Skeletal muscle satellite cell (primary cell): ENCODE measurements at regions not wholly inside any gene's neighbourhood (a gene's known extent, or its start where the extent isn't known, plus 50 kb on each side); places are given as distances from the start of the nearest gene placed in this dataset.

Experiments
- H3K27me3 ChIP-seq: 2 replicates; pipeline ENCODE4 v1.7.0; 2013; ENCODE audit warnings: low read length; ENCODE audit not compliant: control insufficient read depth, insufficient read depth
- H3K36me3 ChIP-seq: 2 replicates; pipeline ENCODE4 v1.7.0; 2013; ENCODE audit warnings: mild to moderate bottlenecking, control low read depth, low read length; ENCODE audit not compliant: insufficient read depth
- H3K4me1 ChIP-seq: 2 replicates; pipeline ENCODE4 v1.7.0; 2013; ENCODE audit warnings: low read length; ENCODE audit not compliant: control insufficient read depth, insufficient read depth
- H3K4me2 ChIP-seq: 2 replicates; pipeline ENCODE4 v1.7.0; 2013; ENCODE audit warnings: mild to moderate bottlenecking, low read length
- H3K4me3 ChIP-seq: 2 replicates; pipeline ENCODE4 v1.7.0; 2013; ENCODE audit warnings: low read length
- H3K9ac ChIP-seq: 2 replicates; pipeline ENCODE4 v1.7.0; 2013; ENCODE audit warnings: mild to moderate bottlenecking, low read depth, low read length, moderate library complexity
- H3K9me3 ChIP-seq: replicated peaks from 2 replicates; pipeline ENCODE4 v1.7.0; 2013; ENCODE audit warnings: mild to moderate bottlenecking, control low read depth, low read length

- Histone ChIP-seq H3K4me2 (no peak overlapping the region), H3K36me3 (no peaks in the 10 kb centered on the region), H3K27me3 (no peaks in the 10 kb centered on the region), H3K9me3 (peaks cover 8% of the 10 kb centered on the region), H3K4me3 (no peak overlapping the region), H3K9ac (no peak overlapping the region), H3K4me1 (no peaks in the 10 kb centered on the region)
These were observed 160.2 kb upstream of the ALKAL2 start for GRCh38 chr2:447902-448665.

GRCh38 chr2:446963-447530 lies 159.2 kb upstream of the ALKAL2 start:
- H3K9ac ChIP-seq, result no peak overlapping the region
- H3K4me2 ChIP-seq, result no peak overlapping the region
- no peak overlapping the region for H3K4me3 ChIP-seq
- H3K4me1 ChIP-seq, result no peaks in the 10 kb centered on the region
- H3K9me3 ChIP-seq, result peaks cover 8% of the 10 kb centered on the region
- H3K36me3 ChIP-seq, result no peaks in the 10 kb centered on the region
- H3K27me3 ChIP-seq, result no peaks in the 10 kb centered on the region

GRCh38 chr2:446303-446874 lies 158.5 kb upstream of the ALKAL2 start:
- H3K9ac ChIP-seq, result no peak overlapping the region
- H3K27me3 ChIP-seq, result no peaks in the 10 kb centered on the region
- peaks cover 5% of the 10 kb centered on the region for H3K9me3 ChIP-seq
- H3K36me3 ChIP-seq, result no peaks in the 10 kb centered on the region
- H3K4me3 ChIP-seq, result no peak overlapping the region
- no peaks in the 10 kb centered on the region for H3K4me1 ChIP-seq
- H3K4me2 ChIP-seq, result no peak overlapping the region

- no peak overlapping the region for H3K9ac ChIP-seq
- H3K27me3 ChIP-seq, result no peaks in the 10 kb centered on the region
- H3K9me3 ChIP-seq, result peaks cover 5% of the 10 kb centered on the region
- H3K4me3 ChIP-seq, result no peak overlapping the region
- no peaks in the 10 kb centered on the region for H3K4me1 ChIP-seq
- no peak overlapping the region for H3K4me2 ChIP-seq
- no peaks in the 10 kb centered on the region for H3K36me3 ChIP-seq
These were observed 158.0 kb upstream of the ALKAL2 start for GRCh38 chr2:445896-446295.

- no peaks in the 10 kb centered on the region for H3K4me1 ChIP-seq
- no peak overlapping the region for H3K4me2 ChIP-seq
- H3K4me3 ChIP-seq, result no peak overlapping the region
- H3K36me3 ChIP-seq, result no peaks in the 10 kb centered on the region
- no peak overlapping the region for H3K9ac ChIP-seq
- peaks cover 7% of the 10 kb centered on the region for H3K9me3 ChIP-seq
- no peaks in the 10 kb centered on the region for H3K27me3 ChIP-seq
These were observed 157.3 kb upstream of the ALKAL2 start for GRCh38 chr2:444937-445884.

- Histone ChIP-seq H3K9me3 (peaks cover 4% of the 10 kb centered on the region), H3K4me1 (no peaks in the 10 kb centered on the region), H3K4me2 (no peak overlapping the region), H3K4me3 (no peak overlapping the region), H3K36me3 (no peaks in the 10 kb centered on the region), H3K27me3 (no peaks in the 10 kb centered on the region), H3K9ac (no peak overlapping the region)
These were observed 155.8 kb upstream of the ALKAL2 start for GRCh38 chr2:443741-444140.

- Histone ChIP-seq H3K27me3 (no peaks in the 10 kb centered on the region), H3K4me3 (no peak overlapping the region), H3K4me2 (no peak overlapping the region), H3K9ac (no peak overlapping the region), H3K9me3 (peaks cover 4% of the 10 kb centered on the region), H3K36me3 (no peaks in the 10 kb centered on the region), H3K4me1 (no peaks in the 10 kb centered on the region)
These were observed 155.3 kb upstream of the ALKAL2 start for GRCh38 chr2:443216-443615.

- H3K9ac ChIP-seq, result no peak overlapping the region
These were observed 153.5 kb upstream of the ALKAL2 start for GRCh38 chr2:441258-442022.

GRCh38 chr2:440403-440740 lies 152.5 kb upstream of the ALKAL2 start:
- H3K9me3 ChIP-seq, result peaks cover 12% of the 10 kb centered on the region
- no peaks in the 10 kb centered on the region for H3K4me1 ChIP-seq
- H3K27me3 ChIP-seq, result no peaks in the 10 kb centered on the region

More at GRCh38 chr2:441258-442022, 153.5 kb upstream of the ALKAL2 start:
- no peaks in the 10 kb centered on the region for H3K36me3 ChIP-seq
- no peak overlapping the region for H3K4me3 ChIP-seq
- peaks cover 12% of the 10 kb centered on the region for H3K9me3 ChIP-seq
- no peaks in the 10 kb centered on the region for H3K27me3 ChIP-seq
- no peaks in the 10 kb centered on the region for H3K4me1 ChIP-seq
- no peak overlapping the region for H3K4me2 ChIP-seq

GRCh38 chr2:439556-440402 lies 151.9 kb upstream of the ALKAL2 start:
- Histone ChIP-seq H3K9me3 (peaks cover 12% of the 10 kb centered on the region), H3K4me2 (no peak overlapping the region), H3K27me3 (no peaks in the 10 kb centered on the region), H3K4me3 (no peak overlapping the region), H3K4me1 (no peaks in the 10 kb centered on the region), H3K36me3 (no peaks in the 10 kb centered on the region), H3K9ac (no peak overlapping the region)

More at GRCh38 chr2:440403-440740, 152.5 kb upstream of the ALKAL2 start:
- Histone ChIP-seq H3K36me3 (no peaks in the 10 kb centered on the region), H3K4me2 (no peak overlapping the region), H3K9ac (no peak overlapping the region), H3K4me3 (no peak overlapping the region)
